HepG2 (cell line): ENCODE measurements at regions not wholly inside any gene's neighbourhood (a gene's known extent, or its start where the extent isn't known, plus 50 kb on each side); places are given as distances from the start of the nearest gene placed in this dataset.
A peak's percentile ranks its signal among the peaks of the same experiment; 100 is the strongest.

ENCODE experiments used
- ARNT ChIP-seq: fragments of 450-650 bp; IDR thresholded peaks from 2 replicates; pipeline ENCODE4 v1.6.1; 2017
- ELF1 ChIP-seq: sonication (generic); formaldehyde crosslinking; IDR thresholded peaks from 2 replicates; pipeline ENCODE4 v1.4.0; 2020; ENCODE audit warnings: missing genetic modification reagents
- NFE2L1 ChIP-seq: sonication (generic); formaldehyde crosslinking; IDR thresholded peaks from 2 replicates; pipeline ENCODE4 v1.4.0; 2020; ENCODE audit warnings: missing genetic modification reagents, mild to moderate bottlenecking, borderline replicate concordance
- NKX3-1 ChIP-seq: sonication (generic); formaldehyde crosslinking; IDR thresholded peaks from 2 replicates; pipeline ENCODE4 v1.5.0; 2020; ENCODE audit warnings: missing genetic modification reagents
- PCBP1 ChIP-seq: fragments of 200-400 bp; formaldehyde crosslinking; IDR thresholded peaks from 2 replicates; pipeline ENCODE4 v1.6.1; 2017; ENCODE audit warnings: mild to moderate bottlenecking, low read depth, low read length, borderline replicate concordance
- POLR2AphosphoS2 ChIP-seq: IDR thresholded peaks from 2 replicates; pipeline ENCODE4 v1.6.1; 2011; ENCODE audit warnings: low read depth, low read length, improper control_type of control experiment
- TARDBP ChIP-seq: sonication (generic); formaldehyde crosslinking; IDR thresholded peaks from 2 replicates; pipeline ENCODE4 v1.8.0; 2022; ENCODE audit warnings: mild to moderate bottlenecking, missing genetic modification reagents
- ZBTB7B ChIP-seq: sonication (generic); formaldehyde crosslinking; IDR thresholded peaks from 2 replicates; pipeline ENCODE4 v1.4.0; 2020; ENCODE audit warnings: missing genetic modification reagents
- ZNF121 ChIP-seq: sonication (generic); formaldehyde crosslinking; IDR thresholded peaks from 2 replicates; pipeline ENCODE4 v1.5.0; 2020; ENCODE audit warnings: mild to moderate bottlenecking, missing genetic modification reagents
- ZNF20 ChIP-seq: sonication (generic); formaldehyde crosslinking; IDR thresholded peaks from 2 replicates; pipeline ENCODE4 v1.4.0; 2020; ENCODE audit warnings: mild to moderate bottlenecking, moderate library complexity, missing genetic modification reagents
- ZNF30 ChIP-seq: sonication (generic); formaldehyde crosslinking; IDR thresholded peaks from 2 replicates; pipeline ENCODE4 v1.5.0; 2020; ENCODE audit warnings: mild to moderate bottlenecking, missing genetic modification reagents
- ZNF335 ChIP-seq: sonication (generic); formaldehyde crosslinking; IDR thresholded peaks from 2 replicates; pipeline ENCODE4 v1.4.0; 2020; ENCODE audit warnings: missing genetic modification reagents
- ZNF552 ChIP-seq: sonication (generic); formaldehyde crosslinking; IDR thresholded peaks from 2 replicates; pipeline ENCODE4 v1.9.0; 2022; ENCODE audit warnings: missing genetic modification reagents, mild to moderate bottlenecking, borderline replicate concordance
- ZNF589 ChIP-seq: sonication (generic); formaldehyde crosslinking; conservative IDR thresholded peaks from 2 replicates; pipeline ENCODE4 v1.8.0; 2022; ENCODE audit warnings: mild to moderate bottlenecking, moderate library complexity, missing genetic modification reagents
- ZNF605 ChIP-seq: sonication (generic); formaldehyde crosslinking; IDR thresholded peaks from 2 replicates; pipeline ENCODE4 v1.8.0; 2022; ENCODE audit warnings: mild to moderate bottlenecking, missing genetic modification reagents
- TF ChIP-seq, protein P1 (sequence below): IDR thresholded peaks from 2 replicates; pipeline ENCODE4 v1.6.1; 2016; ENCODE audit warnings: low read depth, missing genetic modification reagents, missing compliant biosample characterization
- TF ChIP-seq, protein P2 (sequence below): IDR thresholded peaks from 2 replicates; pipeline ENCODE4 v1.6.1; 2018; ENCODE audit warnings: missing genetic modification reagents
- TF ChIP-seq, protein P3 (sequence below): sonication (generic); formaldehyde crosslinking; IDR thresholded peaks from 2 replicates; pipeline ENCODE4 v1.8.0; 2022; ENCODE audit warnings: missing genetic modification reagents, low read depth, mild to moderate bottlenecking, borderline replicate concordance
- TF ChIP-seq, protein P4 (sequence below): sonication (generic); formaldehyde crosslinking; IDR thresholded peaks from 2 replicates; pipeline ENCODE4 v1.4.0; 2020; ENCODE audit warnings: missing genetic modification reagents, borderline replicate concordance

DNA sequence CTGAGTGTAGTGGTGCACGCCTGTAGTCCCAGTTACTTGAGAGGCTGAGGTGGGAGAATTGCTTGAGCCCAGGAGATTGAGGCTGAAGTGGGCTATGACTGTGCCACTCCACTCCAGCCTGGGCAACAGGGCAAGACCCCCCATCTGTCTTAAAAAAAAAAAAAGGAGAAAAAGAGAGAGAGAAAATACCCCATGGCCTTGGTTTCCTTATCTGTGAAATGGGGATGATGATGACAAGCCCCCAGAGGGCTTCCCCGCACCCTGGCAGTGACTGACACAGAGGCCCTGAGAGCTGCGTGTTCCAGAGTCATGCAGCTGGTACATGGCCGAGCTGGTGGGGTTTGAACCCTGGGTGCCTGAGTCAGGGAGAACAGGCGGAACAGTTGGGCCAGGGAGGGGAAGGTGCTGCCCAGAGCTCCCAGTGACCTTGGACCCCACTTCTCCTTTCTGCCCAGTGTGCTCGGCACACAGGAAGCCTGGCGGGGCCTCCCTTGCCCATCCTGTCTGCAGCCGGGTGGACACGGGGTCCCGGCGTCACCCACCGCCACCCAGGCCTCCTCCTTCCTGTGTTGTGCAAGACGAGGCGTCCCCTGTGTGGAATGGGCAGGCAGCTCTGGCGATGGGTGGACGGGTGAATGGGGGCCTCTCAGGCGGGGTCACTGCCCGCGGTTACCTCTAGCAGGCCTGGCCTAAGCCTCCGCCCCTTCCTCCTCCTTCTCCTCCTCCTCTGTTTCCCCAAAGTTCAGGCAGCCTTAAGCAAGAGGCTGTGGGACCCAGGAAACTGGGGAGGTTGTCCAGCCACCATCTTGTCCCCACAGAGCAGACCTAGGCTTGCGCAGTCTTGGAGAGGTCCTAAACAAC is 84.2 kb downstream of the CEBPB start (continued):
- TF ChIP-seq, protein P1, sequence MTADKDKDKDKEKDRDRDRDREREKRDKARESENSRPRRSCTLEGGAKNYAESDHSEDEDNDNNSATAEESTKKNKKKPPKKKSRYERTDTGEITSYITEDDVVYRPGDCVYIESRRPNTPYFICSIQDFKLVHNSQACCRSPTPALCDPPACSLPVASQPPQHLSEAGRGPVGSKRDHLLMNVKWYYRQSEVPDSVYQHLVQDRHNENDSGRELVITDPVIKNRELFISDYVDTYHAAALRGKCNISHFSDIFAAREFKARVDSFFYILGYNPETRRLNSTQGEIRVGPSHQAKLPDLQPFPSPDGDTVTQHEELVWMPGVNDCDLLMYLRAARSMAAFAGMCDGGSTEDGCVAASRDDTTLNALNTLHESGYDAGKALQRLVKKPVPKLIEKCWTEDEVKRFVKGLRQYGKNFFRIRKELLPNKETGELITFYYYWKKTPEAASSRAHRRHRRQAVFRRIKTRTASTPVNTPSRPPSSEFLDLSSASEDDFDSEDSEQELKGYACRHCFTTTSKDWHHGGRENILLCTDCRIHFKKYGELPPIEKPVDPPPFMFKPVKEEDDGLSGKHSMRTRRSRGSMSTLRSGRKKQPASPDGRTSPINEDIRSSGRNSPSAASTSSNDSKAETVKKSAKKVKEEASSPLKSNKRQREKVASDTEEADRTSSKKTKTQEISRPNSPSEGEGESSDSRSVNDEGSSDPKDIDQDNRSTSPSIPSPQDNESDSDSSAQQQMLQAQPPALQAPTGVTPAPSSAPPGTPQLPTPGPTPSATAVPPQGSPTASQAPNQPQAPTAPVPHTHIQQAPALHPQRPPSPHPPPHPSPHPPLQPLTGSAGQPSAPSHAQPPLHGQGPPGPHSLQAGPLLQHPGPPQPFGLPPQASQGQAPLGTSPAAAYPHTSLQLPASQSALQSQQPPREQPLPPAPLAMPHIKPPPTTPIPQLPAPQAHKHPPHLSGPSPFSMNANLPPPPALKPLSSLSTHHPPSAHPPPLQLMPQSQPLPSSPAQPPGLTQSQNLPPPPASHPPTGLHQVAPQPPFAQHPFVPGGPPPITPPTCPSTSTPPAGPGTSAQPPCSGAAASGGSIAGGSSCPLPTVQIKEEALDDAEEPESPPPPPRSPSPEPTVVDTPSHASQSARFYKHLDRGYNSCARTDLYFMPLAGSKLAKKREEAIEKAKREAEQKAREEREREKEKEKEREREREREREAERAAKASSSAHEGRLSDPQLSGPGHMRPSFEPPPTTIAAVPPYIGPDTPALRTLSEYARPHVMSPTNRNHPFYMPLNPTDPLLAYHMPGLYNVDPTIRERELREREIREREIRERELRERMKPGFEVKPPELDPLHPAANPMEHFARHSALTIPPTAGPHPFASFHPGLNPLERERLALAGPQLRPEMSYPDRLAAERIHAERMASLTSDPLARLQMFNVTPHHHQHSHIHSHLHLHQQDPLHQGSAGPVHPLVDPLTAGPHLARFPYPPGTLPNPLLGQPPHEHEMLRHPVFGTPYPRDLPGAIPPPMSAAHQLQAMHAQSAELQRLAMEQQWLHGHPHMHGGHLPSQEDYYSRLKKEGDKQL: peak; percentile 75; the same call in 1 of the 2 replicates
- TF ChIP-seq POLR2AphosphoS2 (no peak), ZNF552 (peak; percentile 96), ARNT (no peak), ZNF121 (CRISPR knock-in tag) (peak; percentile 54), NFE2L1 (no peak; the same call in 1 of the 2 replicates), ZNF605 (CRISPR knock-in tag) (peak; percentile 64; the same call in 1 of the 2 replicates), ZBTB7B (CRISPR knock-in tag) (peak; percentile 99), PCBP1 (peak; percentile 97), ZNF335 (CRISPR knock-in tag) (peak; percentile 94), ZNF589 (CRISPR knock-in tag) (no peak), ZNF20 (peak; percentile 79), ZNF30 (CRISPR knock-in tag) (no peak), TARDBP (CRISPR knock-in tag) (peak; percentile 91), NKX3-1 (no peak), ELF1 (CRISPR knock-in tag) (peak; percentile 93)
- TF ChIP-seq, protein P2, sequence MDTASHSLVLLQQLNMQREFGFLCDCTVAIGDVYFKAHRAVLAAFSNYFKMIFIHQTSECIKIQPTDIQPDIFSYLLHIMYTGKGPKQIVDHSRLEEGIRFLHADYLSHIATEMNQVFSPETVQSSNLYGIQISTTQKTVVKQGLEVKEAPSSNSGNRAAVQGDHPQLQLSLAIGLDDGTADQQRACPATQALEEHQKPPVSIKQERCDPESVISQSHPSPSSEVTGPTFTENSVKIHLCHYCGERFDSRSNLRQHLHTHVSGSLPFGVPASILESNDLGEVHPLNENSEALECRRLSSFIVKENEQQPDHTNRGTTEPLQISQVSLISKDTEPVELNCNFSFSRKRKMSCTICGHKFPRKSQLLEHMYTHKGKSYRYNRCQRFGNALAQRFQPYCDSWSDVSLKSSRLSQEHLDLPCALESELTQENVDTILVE (CRISPR knock-in tag): peak; percentile 78
- TF ChIP-seq, protein P3, sequence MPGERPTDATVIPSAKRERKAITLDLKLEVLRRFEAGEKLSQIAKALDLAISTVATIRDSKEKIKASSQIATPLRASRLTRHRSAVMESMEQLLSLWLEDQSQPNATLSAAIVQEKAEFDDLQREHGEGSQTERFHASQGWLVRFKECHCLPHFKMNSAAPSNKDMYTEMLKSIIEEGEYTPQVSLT (CRISPR knock-in tag): no peak
- TF ChIP-seq, protein P4, sequence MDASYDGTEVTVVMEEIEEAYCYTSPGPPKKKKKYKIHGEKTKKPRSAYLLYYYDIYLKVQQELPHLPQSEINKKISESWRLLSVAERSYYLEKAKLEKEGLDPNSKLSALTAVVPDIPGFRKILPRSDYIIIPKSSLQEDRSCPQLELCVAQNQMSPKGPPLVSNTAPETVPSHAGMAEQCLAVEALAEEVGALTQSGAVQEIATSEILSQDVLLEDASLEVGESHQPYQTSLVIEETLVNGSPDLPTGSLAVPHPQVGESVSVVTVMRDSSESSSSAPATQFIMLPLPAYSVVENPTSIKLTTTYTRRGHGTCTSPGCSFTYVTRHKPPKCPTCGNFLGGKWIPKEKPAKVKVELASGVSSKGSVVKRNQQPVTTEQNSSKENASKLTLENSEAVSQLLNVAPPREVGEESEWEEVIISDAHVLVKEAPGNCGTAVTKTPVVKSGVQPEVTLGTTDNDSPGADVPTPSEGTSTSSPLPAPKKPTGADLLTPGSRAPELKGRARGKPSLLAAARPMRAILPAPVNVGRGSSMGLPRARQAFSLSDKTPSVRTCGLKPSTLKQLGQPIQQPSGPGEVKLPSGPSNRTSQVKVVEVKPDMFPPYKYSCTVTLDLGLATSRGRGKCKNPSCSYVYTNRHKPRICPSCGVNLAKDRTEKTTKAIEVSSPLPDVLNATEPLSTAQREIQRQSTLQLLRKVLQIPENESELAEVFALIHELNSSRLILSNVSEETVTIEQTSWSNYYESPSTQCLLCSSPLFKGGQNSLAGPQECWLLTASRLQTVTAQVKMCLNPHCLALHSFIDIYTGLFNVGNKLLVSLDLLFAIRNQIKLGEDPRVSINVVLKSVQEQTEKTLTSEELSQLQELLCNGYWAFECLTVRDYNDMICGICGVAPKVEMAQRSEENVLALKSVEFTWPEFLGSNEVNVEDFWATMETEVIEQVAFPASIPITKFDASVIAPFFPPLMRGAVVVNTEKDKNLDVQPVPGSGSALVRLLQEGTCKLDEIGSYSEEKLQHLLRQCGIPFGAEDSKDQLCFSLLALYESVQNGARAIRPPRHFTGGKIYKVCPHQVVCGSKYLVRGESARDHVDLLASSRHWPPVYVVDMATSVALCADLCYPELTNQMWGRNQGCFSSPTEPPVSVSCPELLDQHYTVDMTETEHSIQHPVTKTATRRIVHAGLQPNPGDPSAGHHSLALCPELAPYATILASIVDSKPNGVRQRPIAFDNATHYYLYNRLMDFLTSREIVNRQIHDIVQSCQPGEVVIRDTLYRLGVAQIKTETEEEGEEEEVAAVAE: 0 out of 2 replicates have a peak, but pooled peaks have one; percentile 59
